Large intestine (tissue), 3 donors: ENCODE measurements at regions not wholly inside any gene's neighbourhood (a gene's known extent, or its start where the extent isn't known, plus 50 kb on each side); places are given as distances from the start of the nearest gene placed in this dataset.
"Not testable (repeated sequence)": the region's sequence is repeated elsewhere in the genome, so short reads cannot be mapped to it uniquely, and the experiment has no call there.

Source experiments
- DNase-seq, 2 donors: peaks; one replicate each; pipeline versions ENCODE4 v3.0.0 to v3.0.0-alpha.2; 2013
- H3K27ac ChIP-seq: one replicate; pipeline ENCODE4 v1.5.1; 2013; ENCODE audit warnings: low read length
- H3K27me3 ChIP-seq: 2 replicates; pipeline ENCODE4 v1.6.1; 2013; ENCODE audit warnings: low read length; ENCODE audit not compliant: control insufficient read depth, insufficient read depth
- H3K36me3 ChIP-seq: 2 replicates; pipeline ENCODE4 v1.6.1; 2013; ENCODE audit warnings: low read length; ENCODE audit not compliant: control insufficient read depth, insufficient read depth
- H3K4me1 ChIP-seq: one replicate; pipeline ENCODE4 v1.6.1; 2013; ENCODE audit warnings: low read length; ENCODE audit not compliant: control insufficient read depth, insufficient read depth
- H3K4me3 ChIP-seq: one replicate; pipeline ENCODE4 v1.5.1; 2013; ENCODE audit warnings: low read length
- H3K9me3 ChIP-seq: one replicate; pipeline ENCODE4 v1.6.1; 2013; ENCODE audit warnings: mild to moderate bottlenecking, low read depth, low read length, moderate library complexity; ENCODE audit not compliant: control insufficient read depth
- WGBS: methylation state at CpG from one replicate; pipeline ENCODE4 v1.1.5; 2013; ENCODE audit warnings: low lambda C conversion rate; ENCODE audit not compliant: insufficient coverage; 5-methylcytosine and 5-hydroxymethylcytosine counted together

- Histone ChIP-seq H3K9me3 (no peaks in the 10 kb centered on the region), H3K27ac (no peak overlapping the region), H3K4me3 (no peak overlapping the region), H3K36me3 (no peaks in the 10 kb centered on the region), H3K4me1 (no peaks in the 10 kb centered on the region), H3K27me3 (no peaks in the 10 kb centered on the region)
- 100% methylated on average over 1 of the region's 2 CpGs for WGBS
- no peak for DNase-seq
Measured at GRCh38 chr16:26442321-26442720, 624.4 kb upstream of the C16orf82 start.

GRCh38 chr16:26447570-26447969, 619.2 kb upstream of the C16orf82 start:
- 86% methylated on average over 3 of the region's 5 CpGs for WGBS
- Histone ChIP-seq H3K4me3 (no peak overlapping the region), H3K4me1 (no peaks in the 10 kb centered on the region), H3K27me3 (no peaks in the 10 kb centered on the region), H3K9me3 (no peaks in the 10 kb centered on the region), H3K36me3 (no peaks in the 10 kb centered on the region), H3K27ac (no peak overlapping the region)
- DNase-seq, result no peak

DNA sequence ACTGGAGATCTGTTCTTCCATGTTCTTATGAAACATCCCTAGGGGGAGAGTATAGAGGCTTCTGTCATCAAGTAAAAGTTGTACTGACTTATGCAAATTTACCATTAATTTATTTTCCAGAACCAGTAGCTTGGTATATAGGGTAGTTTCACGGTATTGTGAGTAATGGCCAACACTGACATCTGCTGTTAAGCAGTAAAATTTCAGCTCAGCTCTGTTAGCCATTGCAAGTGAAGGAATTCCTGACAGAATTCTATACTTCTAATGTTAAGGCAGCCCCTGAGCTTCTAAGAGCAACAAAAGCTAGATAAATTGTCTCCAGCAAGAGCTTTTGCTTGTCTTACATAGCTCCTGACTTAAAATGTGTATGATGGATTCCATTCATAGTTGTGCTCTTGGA, 613.5 kb upstream of the C16orf82 start:
- Histone ChIP-seq H3K4me3 (no peak overlapping the region), H3K27ac (no peak overlapping the region), H3K9me3 (no peaks in the 10 kb centered on the region), H3K27me3 (no peaks in the 10 kb centered on the region), H3K36me3 (no peaks in the 10 kb centered on the region), H3K4me1 (no peaks in the 10 kb centered on the region)
- no peak for DNase-seq
- WGBS, result no CpG with 5 or more reads among the region's 1 CpG

- Histone ChIP-seq H3K36me3 (no peaks in the 10 kb centered on the region), H3K9me3 (no peaks in the 10 kb centered on the region), H3K4me1 (no peaks in the 10 kb centered on the region), H3K4me3 (no peak overlapping the region), H3K27me3 (no peaks in the 10 kb centered on the region), H3K27ac (no peak overlapping the region)
- WGBS, result no CpG with 5 or more reads among the region's 2 CpGs
- DNase-seq, result no peak
Measured at GRCh38 chr16:26454102-26454501, 612.6 kb upstream of the C16orf82 start.

DNA sequence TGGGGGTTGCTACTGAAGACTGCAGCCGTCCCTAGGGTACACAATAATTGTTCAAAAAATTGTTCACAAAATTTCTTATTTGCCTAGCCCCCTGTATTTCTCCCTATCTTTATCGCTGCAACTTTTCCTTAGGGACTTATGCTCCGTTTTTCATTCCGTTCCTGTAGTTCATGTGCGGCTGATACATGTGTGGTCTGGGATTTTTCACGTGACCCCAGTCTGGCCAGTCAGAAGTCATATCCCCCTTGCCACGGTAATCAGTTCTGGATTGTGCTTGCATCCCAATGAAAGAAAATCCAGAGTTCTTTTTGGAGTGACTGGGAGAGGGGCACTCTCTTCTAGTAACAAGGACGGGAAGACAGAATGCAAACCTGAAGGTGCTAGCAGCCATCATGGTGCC, 610.7 kb upstream of the C16orf82 start:
- H3K27ac ChIP-seq, result no peak overlapping the region
- WGBS, result 83% methylated on average over 6 of the region's 8 CpGs
- DNase-seq, result no peak
- no peaks in the 10 kb centered on the region for H3K27me3 ChIP-seq
- no peaks in the 10 kb centered on the region for H3K9me3 ChIP-seq
- H3K4me1 ChIP-seq, result no peaks in the 10 kb centered on the region
- H3K4me3 ChIP-seq, result no peak overlapping the region
- H3K36me3 ChIP-seq, result no peaks in the 10 kb centered on the region

DNA sequence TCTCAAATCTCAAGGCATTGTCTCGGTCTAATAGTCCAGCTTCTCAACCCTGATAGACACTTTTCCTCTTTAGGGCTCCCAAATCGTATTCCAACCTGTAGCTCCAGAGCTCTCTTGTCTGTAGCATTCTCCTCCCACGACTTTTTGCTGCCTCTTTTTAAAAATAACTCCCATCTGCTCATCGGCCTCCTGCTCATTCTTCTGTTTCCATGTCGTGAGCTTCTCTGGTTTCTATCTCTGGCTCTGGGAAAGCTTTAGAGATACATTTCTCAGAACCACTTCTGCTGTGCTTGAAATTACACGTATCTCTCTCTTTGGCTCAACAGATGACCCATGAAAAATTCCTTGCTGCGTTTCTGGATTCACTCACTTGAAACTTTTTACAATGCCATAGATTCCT, 609.6 kb upstream of the C16orf82 start:
- no peaks in the 10 kb centered on the region for H3K4me1 ChIP-seq
- 67% methylated on average over 3 of the region's 7 CpGs for whole genome bisulfite sequencing
- no peaks in the 10 kb centered on the region for H3K36me3 ChIP-seq
- H3K27me3 ChIP-seq, result no peaks in the 10 kb centered on the region
- no peak for DNase-seq
- H3K27ac ChIP-seq, result no peak overlapping the region
- no peak overlapping the region for H3K4me3 ChIP-seq
- no peaks in the 10 kb centered on the region for H3K9me3 ChIP-seq

GRCh38 chr16:26457882-26458281, 608.8 kb upstream of the C16orf82 start:
- Histone ChIP-seq H3K4me3 (no peak overlapping the region), H3K27me3 (no peaks in the 10 kb centered on the region), H3K27ac (no peak overlapping the region), H3K4me1 (no peaks in the 10 kb centered on the region), H3K36me3 (no peaks in the 10 kb centered on the region), H3K9me3 (no peaks in the 10 kb centered on the region)
- no peak for DNase-seq
- no CpG with 5 or more reads among the region's 4 CpGs for WGBS

DNA sequence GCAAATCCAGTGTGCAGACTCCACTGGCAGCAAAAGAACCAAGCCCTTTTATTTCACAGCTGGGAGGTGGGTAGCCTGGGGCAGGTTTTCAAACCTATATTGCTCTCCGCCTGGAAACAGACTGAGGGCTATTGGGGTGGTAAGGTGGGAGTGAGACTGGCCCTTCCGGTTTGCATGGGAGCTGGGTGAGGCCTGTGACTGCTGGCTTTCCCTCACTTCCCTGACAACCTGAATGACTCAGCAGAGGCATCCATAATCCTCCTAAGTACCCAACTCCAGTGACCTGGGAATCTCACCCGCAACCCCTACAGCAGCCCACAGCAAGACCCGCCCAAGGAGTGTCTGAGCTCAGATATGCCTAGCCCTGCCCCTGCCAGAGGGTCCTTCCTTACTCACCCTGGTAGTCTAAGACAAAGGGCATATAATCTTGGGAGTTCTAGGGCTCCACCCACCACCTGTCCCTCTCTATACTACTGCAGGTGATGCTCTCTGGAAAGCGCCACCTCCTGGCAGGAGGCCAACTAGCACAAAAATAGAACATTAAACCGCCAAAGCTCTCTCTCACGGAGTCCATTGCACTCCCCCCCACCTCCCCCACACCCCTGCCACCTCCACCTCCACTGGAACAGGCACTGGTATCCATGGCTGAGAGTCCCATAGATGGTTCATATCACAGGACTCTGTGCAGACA, 602.0 kb upstream of the C16orf82 start:
- H3K4me1 ChIP-seq, result no peaks in the 10 kb centered on the region
- WGBS, result no CpG with 5 or more reads among the region's 7 CpGs

GRCh38 chr16:26474405-26474804, 592.3 kb upstream of the C16orf82 start:
- not testable (repeated sequence) for H3K4me3 ChIP-seq, DNase-seq, H3K4me1 ChIP-seq, H3K36me3 ChIP-seq, H3K9me3 ChIP-seq, H3K27ac ChIP-seq, H3K27me3 ChIP-seq
- WGBS, result 100% methylated on average over 1 of the region's 10 CpGs

More for the DNA sequence above, 602.0 kb upstream of the C16orf82 start:
- no peak for DNase-seq
- no peak overlapping the region for H3K4me3 ChIP-seq
- H3K36me3 ChIP-seq, result no peaks in the 10 kb centered on the region
- H3K9me3 ChIP-seq, result no peaks in the 10 kb centered on the region
- no peak overlapping the region for H3K27ac ChIP-seq
- no peaks in the 10 kb centered on the region for H3K27me3 ChIP-seq

GRCh38 chr16:26475596-26475995, 591.1 kb upstream of the C16orf82 start:
- Histone ChIP-seq H3K9me3 (no peaks in the 10 kb centered on the region), H3K27ac (no peak overlapping the region), H3K4me3 (no peak overlapping the region), H3K27me3 (no peaks in the 10 kb centered on the region), H3K36me3 (no peaks in the 10 kb centered on the region), H3K4me1 (no peaks in the 10 kb centered on the region)
- no CpG with 5 or more reads among the region's 2 CpGs for WGBS
- DNase-seq, result no peak

DNA sequence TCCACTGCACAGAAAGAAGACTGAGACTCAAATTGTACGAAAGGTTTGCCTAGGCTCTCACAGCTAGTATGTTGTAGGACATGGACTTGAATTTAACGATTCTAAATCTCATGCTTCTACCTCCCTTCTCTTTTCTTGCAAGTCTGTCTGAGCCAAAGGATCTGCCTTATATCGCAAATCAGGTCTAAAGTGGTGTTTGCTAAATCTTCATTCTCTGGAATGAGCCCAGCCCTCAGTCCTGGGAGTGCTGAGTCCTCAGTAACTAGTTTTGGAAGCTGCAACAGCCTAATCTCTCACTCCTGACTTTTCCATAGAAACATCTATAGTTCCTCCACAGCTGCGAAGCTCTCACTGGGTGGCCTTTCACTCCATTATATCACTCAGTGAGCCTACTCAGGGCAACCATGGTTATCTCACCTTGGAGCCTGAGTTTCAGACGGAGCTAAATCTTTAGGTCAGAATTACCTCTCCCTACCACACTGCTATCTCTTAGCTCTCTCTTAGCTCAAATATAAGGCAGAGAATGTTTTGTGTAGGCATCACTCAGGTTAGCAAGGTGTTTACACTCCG, 575.5 kb upstream of the C16orf82 start:
- Histone ChIP-seq H3K4me1 (no peaks in the 10 kb centered on the region), H3K27me3 (no peaks in the 10 kb centered on the region), H3K36me3 (no peaks in the 10 kb centered on the region), H3K9me3 (no peaks in the 10 kb centered on the region), H3K27ac (no peak overlapping the region), H3K4me3 (no peak overlapping the region)
- WGBS, result no CpG with 5 or more reads among the region's 6 CpGs
- DNase-seq, result no peak
